ENCODE measurements at regions not wholly inside any gene's neighbourhood (a gene's known extent, or its start where the extent isn't known, plus 50 kb on each side); places are given as distances from the start of the nearest gene placed in this dataset.
"Not testable (repeated sequence)": the region's sequence is repeated elsewhere in the genome, so short reads cannot be mapped to it uniquely, and the experiment has no call there.

DNA sequence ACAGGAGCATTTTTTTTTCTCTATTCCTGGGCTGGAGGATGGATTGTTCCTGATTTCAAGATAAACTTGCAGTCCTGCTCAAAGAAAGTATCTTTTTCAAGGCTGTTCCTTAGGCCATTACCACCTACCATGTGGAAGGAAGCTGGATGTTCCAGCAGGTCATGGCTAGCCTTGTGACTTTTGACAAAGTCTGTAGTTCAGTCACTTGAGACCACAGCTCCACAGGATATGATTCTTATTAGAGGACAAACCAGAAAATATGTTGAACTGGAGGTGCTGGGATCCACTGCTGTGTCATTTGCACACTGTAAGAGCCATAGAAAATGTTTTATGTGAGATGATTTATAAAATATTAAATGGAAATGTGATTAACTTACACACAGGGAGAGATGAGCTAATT, 184.2 kb upstream of the ACO1 start:
- no peak overlapping the region for H3K4me3 Mint-ChIP-seq
- ChIA-PET POLR2A (no interaction called here), CTCF (no interaction called here)
- no peak for ATAC-seq
- DNase-seq, result no peak
- H3K27ac Mint-ChIP-seq, result no peak overlapping the region
- H3K9me3 Mint-ChIP-seq, result no peaks in the 10 kb centered on the region
- TF ChIP-seq, protein P1, sequence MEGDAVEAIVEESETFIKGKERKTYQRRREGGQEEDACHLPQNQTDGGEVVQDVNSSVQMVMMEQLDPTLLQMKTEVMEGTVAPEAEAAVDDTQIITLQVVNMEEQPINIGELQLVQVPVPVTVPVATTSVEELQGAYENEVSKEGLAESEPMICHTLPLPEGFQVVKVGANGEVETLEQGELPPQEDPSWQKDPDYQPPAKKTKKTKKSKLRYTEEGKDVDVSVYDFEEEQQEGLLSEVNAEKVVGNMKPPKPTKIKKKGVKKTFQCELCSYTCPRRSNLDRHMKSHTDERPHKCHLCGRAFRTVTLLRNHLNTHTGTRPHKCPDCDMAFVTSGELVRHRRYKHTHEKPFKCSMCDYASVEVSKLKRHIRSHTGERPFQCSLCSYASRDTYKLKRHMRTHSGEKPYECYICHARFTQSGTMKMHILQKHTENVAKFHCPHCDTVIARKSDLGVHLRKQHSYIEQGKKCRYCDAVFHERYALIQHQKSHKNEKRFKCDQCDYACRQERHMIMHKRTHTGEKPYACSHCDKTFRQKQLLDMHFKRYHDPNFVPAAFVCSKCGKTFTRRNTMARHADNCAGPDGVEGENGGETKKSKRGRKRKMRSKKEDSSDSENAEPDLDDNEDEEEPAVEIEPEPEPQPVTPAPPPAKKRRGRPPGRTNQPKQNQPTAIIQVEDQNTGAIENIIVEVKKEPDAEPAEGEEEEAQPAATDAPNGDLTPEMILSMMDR (IDR thresholded peaks at IDR 0.05), result no peak
- intact Hi-C loops (cut with micrococcal nuclease), result no loop called here
- no peaks in the 10 kb centered on the region for H3K4me1 Mint-ChIP-seq (ENCODE audit: low read depth)
- H3K36me3 Mint-ChIP-seq (ENCODE audit: low read depth), result no peaks in the 10 kb centered on the region
- H3K27me3 Mint-ChIP-seq, result peaks cover 2% of the 10 kb centered on the region

DNA sequence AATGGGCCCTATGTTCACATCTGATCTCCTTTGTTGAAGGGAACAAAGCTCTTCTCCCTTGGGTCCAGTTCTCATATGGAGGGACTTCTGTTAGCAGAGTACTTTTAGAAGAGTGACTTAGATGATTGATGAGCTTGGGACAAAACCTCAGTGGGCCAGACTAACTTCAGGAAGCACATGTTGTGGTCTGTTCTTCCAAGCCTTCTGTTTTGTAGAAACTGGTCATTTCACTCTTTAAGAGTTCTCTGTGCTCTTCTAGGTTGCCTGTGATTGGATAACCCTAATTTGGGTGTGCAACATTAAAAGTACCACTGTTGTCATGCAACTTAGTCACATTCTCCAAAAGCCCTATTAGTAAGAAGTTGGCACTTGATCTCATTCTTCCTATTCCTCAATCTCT, 183.5 kb upstream of the ACO1 start:
- POLR2A ChIA-PET, result no interaction called here
- Mint-ChIP-seq H3K27me3 (peaks cover 2% of the 10 kb centered on the region), H3K36me3 (ENCODE audit: low read depth) (no peaks in the 10 kb centered on the region), H3K9me3 (no peaks in the 10 kb centered on the region), H3K27ac (no peak overlapping the region), H3K4me1 (ENCODE audit: low read depth) (no peaks in the 10 kb centered on the region), H3K4me3 (no peak overlapping the region)
- TF ChIP-seq, protein P1 (IDR thresholded peaks at IDR 0.05), result no peak
- intact Hi-C loops (cut with micrococcal nuclease), result no loop called here
- CTCF ChIA-PET, result no interaction called here
- ATAC-seq, result no peak
- no peak for DNase-seq

DNA sequence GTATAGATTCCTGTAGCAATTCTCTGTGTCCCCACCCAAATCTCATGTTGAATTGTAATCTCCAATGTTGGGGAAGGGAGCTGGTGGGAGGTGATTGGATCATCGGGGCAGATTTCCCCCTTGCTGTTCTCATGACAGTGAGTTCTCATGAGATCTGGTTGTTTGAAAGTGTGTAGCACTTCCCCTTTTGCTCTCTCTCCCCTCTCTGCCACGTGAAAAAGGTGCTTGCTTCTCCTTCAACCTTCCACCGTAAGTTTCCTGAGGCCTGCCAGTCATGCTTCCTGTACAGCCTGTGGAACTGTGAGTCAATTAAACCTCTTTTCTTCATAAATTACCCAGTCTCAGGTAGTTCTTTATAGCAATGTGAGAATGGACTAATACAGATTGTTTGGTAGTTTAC, 175.3 kb upstream of the ACO1 start:
- H3K9me3 Mint-ChIP-seq; DNase-seq; ATAC-seq; H3K27me3 Mint-ChIP-seq; H3K4me3 Mint-ChIP-seq; H3K27ac Mint-ChIP-seq; H3K4me1 Mint-ChIP-seq (ENCODE audit: low read depth); intact Hi-C loops (cut with micrococcal nuclease); CTCF ChIA-PET; POLR2A ChIA-PET; H3K36me3 Mint-ChIP-seq (ENCODE audit: low read depth): not testable (repeated sequence)

DNA sequence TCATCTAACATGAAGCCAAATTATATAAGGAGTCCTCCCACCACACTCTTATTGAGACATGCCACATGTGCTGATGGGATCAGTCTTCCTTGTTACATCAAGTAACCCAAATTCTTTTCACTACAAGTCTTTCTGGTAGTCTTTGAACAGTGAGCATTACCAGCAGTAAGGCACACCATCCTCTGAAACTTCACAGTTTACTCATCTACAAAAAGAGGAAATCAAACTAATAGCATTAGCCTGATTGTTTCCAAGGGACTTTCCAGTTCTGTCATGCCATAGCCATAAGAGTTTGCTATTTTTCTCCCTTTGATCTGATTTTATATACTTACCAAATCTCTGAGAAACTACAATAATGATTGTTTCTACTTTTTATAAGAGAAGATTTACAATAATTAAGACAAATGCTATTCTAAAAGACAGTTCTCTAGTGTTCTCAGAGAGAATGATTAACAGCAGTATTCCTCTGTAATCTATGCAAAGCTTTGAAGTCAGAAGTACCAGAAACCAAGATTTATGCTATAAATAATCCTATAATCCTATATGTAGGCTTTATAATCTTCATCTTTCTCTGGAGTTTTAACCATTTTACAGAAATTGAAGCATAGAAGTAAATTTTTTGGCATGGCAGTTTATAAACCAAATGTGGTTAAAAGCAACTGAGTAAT, 166.2 kb upstream of the ACO1 start:
- H3K4me1 Mint-ChIP-seq (ENCODE audit: low read depth), result no peaks in the 10 kb centered on the region
- no peak overlapping the region for H3K27ac Mint-ChIP-seq
- H3K9me3 Mint-ChIP-seq, result no peaks in the 10 kb centered on the region
- H3K36me3 Mint-ChIP-seq (ENCODE audit: low read depth), result no peaks in the 10 kb centered on the region
- peaks cover 3% of the 10 kb centered on the region for H3K27me3 Mint-ChIP-seq
- POLR2A ChIA-PET, result no interaction called here
- H3K4me3 Mint-ChIP-seq, result no peak overlapping the region
- intact Hi-C loops (cut with micrococcal nuclease), result no loop called here
- ATAC-seq, result no peak
- DNase-seq, result no peak
- CTCF ChIA-PET, result no interaction called here
- TF ChIP-seq, protein P1 (IDR thresholded peaks at IDR 0.05), result no peak

DNA sequence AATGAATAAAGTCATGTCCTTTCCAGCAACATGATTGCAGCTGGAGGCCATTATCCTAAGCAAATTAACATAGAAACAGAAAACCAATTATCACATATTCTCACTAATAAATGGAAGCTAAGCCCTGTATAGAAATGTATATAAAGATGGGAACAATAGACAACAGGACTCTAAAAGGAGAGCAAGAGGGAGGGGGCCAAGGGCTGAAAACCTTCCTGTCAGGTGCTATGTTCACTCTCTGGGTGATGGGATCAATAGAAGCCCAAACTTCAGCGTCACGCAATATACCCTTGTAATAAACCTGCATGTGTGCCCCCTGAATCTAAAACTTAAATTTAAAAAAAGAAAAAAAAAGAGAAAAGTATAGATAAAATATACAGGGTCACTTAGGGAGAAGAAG, 163.7 kb upstream of the ACO1 start:
- Mint-ChIP-seq H3K4me3 (no peak overlapping the region), H3K27me3 (peaks cover 3% of the 10 kb centered on the region), H3K9me3 (no peaks in the 10 kb centered on the region), H3K36me3 (ENCODE audit: low read depth) (no peaks in the 10 kb centered on the region), H3K27ac (no peak overlapping the region), H3K4me1 (ENCODE audit: low read depth) (no peaks in the 10 kb centered on the region)
- no peak for ATAC-seq
- TF ChIP-seq, protein P1 (IDR thresholded peaks at IDR 0.05), result no peak
- DNase-seq, result no peak
- ChIA-PET CTCF (no interaction called here), POLR2A (no interaction called here)
- intact Hi-C loops (cut with micrococcal nuclease), result no loop called here

DNA sequence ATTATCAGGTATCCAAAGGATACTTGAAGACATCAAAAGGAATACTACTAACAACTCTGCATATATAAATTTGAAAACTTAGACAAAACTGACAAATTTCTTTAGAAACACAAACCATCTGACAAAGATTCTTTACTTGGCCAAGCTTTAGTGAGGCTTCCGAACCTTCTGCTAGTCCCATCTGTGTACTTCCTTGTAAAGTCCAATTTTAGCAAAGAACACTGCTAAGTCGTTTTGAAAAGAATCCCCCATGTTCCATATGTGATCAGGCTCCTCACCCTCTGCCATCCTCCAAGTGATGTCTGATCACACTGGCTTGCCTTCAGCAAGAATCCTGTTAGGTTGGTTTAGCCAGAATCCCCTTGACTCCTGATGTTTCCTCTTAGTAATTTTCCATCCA, 150.0 kb upstream of the ACO1 start:
- intact Hi-C loops (cut with micrococcal nuclease), result no loop called here
- ChIA-PET POLR2A (no interaction called here), CTCF (no interaction called here)
- Mint-ChIP-seq H3K9me3 (no peaks in the 10 kb centered on the region), H3K27me3 (peaks cover 4% of the 10 kb centered on the region), H3K27ac (no peak overlapping the region), H3K4me1 (ENCODE audit: low read depth) (no peaks in the 10 kb centered on the region), H3K4me3 (no peak overlapping the region), H3K36me3 (ENCODE audit: low read depth) (no peaks in the 10 kb centered on the region)
- TF ChIP-seq, protein P1 (IDR thresholded peaks at IDR 0.05), result no peak
- DNase-seq (no peak), ATAC-seq (no peak)
